Astrocyte (in vitro differentiated cells and primary cell): ENCODE measurements at regions not wholly inside any gene's neighbourhood (a gene's known extent, or its start where the extent isn't known, plus 50 kb on each side); places are given as distances from the start of the nearest gene placed in this dataset.

Experiments used
- DNase-seq: peaks from one replicate; pipeline ENCODE4 v3.0.0-alpha.2; 2010; ENCODE audit warnings: low read depth
- FAIRE-seq: peaks from 2 replicates; lab custom pipeline; 2011; peaks lifted over from hg19 to GRCh38; lab: Jason Lieb, UNC
- H2AFZ ChIP-seq: 2 replicates; pipeline ENCODE4 v1.6.0; 2012; ENCODE audit warnings: low read depth, low read length, inconsistent platforms
- H3K27ac ChIP-seq: 2 replicates; pipeline ENCODE4 v1.5.1; 2011; ENCODE audit warnings: low read depth, low read length, inconsistent platforms
- H3K27me3 ChIP-seq: 2 replicates; pipeline ENCODE4 v1.6.0; 2011; ENCODE audit warnings: low read length, inconsistent platforms; ENCODE audit not compliant: insufficient read depth
- H3K36me3 ChIP-seq: 2 replicates; pipeline ENCODE4 v1.5.1; 2011; ENCODE audit warnings: low read length, inconsistent platforms; ENCODE audit not compliant: insufficient read depth
- H3K4me1 ChIP-seq: 2 replicates; pipeline ENCODE4 v1.5.1; 2011; ENCODE audit warnings: low read length, inconsistent platforms; ENCODE audit not compliant: insufficient read depth
- H3K4me2 ChIP-seq: 2 replicates; pipeline ENCODE4 v1.6.0; 2012; ENCODE audit warnings: low read length, inconsistent platforms
- H3K4me3 ChIP-seq: 2 replicates; pipeline ENCODE4 v1.5.1; 2011; ENCODE audit warnings: low read depth, mild to moderate bottlenecking, low read length, inconsistent platforms; ENCODE audit not compliant: insufficient read depth
- H3K79me2 ChIP-seq: 2 replicates; pipeline ENCODE4 v1.6.0; 2012; ENCODE audit warnings: mild to moderate bottlenecking, low read length, inconsistent platforms; ENCODE audit not compliant: insufficient read depth
- H3K9ac ChIP-seq: 2 replicates; pipeline ENCODE4 v1.6.0; 2012; ENCODE audit warnings: mild to moderate bottlenecking, low read length, inconsistent platforms
- H3K9me3 ChIP-seq: 2 replicates; pipeline ENCODE4 v1.5.1; 2012; ENCODE audit warnings: low read depth, mild to moderate bottlenecking, low read length, inconsistent platforms; ENCODE audit not compliant: insufficient read depth
- H4K20me1 ChIP-seq: 2 replicates; pipeline ENCODE4 v1.6.0; 2012; ENCODE audit warnings: low read length, inconsistent platforms; ENCODE audit not compliant: insufficient read depth
- H3K27ac Mint-ChIP-seq: one replicate; pipeline ENCODE4 v1.8.0; 2021; ENCODE audit warnings: mild to moderate bottlenecking, mixed read lengths; ENCODE audit not compliant: unreplicated experiment
- H3K27me3 Mint-ChIP-seq: one replicate; pipeline ENCODE4 v1.8.0; 2021; ENCODE audit warnings: low read depth, mixed read lengths; ENCODE audit not compliant: unreplicated experiment
- H3K36me3 Mint-ChIP-seq: one replicate; pipeline ENCODE4 v1.8.0; 2021; ENCODE audit warnings: low read depth, mixed read lengths; ENCODE audit not compliant: unreplicated experiment
- H3K4me1 Mint-ChIP-seq: one replicate; pipeline ENCODE4 v1.8.0; 2021; ENCODE audit warnings: low read depth, mixed read lengths; ENCODE audit not compliant: unreplicated experiment
- H3K4me3 Mint-ChIP-seq: one replicate; pipeline ENCODE4 v1.8.0; 2021; ENCODE audit warnings: mild to moderate bottlenecking, moderate library complexity, mixed read lengths; ENCODE audit not compliant: unreplicated experiment
- H3K9me3 Mint-ChIP-seq: one replicate; pipeline ENCODE4 v1.8.0; 2021; ENCODE audit warnings: mild to moderate bottlenecking, mixed read lengths; ENCODE audit not compliant: unreplicated experiment
- CTCF ChIP-seq: IDR thresholded peaks from 2 replicates; pipeline ENCODE4 v1.5.1; 2011; ENCODE audit warnings: low read depth, mild to moderate bottlenecking, inconsistent platforms, low read length, moderate library complexity; ENCODE audit not compliant: insufficient read depth
- EZH2 ChIP-seq: IDR thresholded peaks from 2 replicates; pipeline ENCODE4 v1.6.1; 2012; ENCODE audit warnings: mild to moderate bottlenecking, low read length, inconsistent platforms; ENCODE audit not compliant: insufficient read depth

GRCh38 chr4:62359441-62360155 is 1159.5 kb downstream of the ADGRL3 start:
- H3K4me2 ChIP-seq: no peak overlapping the region
- no peaks in the 10 kb centered on the region for H3K9me3 ChIP-seq
- H3K4me3 ChIP-seq: no peak overlapping the region
- Mint-ChIP-seq H3K9me3 (no peaks in the 10 kb centered on the region), H3K4me1 (no peaks in the 10 kb centered on the region), H3K27ac (no peak overlapping the region), H3K27me3 (no peaks in the 10 kb centered on the region), H3K4me3 (no peak overlapping the region), H3K36me3 (no peaks in the 10 kb centered on the region)
- no peaks in the 10 kb centered on the region for H3K27me3 ChIP-seq
- H3K4me1 ChIP-seq: no peaks in the 10 kb centered on the region
- no peak overlapping the region for H3K9ac ChIP-seq
- H2AFZ ChIP-seq: no peak overlapping the region
- H3K27ac ChIP-seq: no peak overlapping the region
- no peaks in the 10 kb centered on the region for H3K79me2 ChIP-seq
- H4K20me1 ChIP-seq: no peaks in the 10 kb centered on the region
- H3K36me3 ChIP-seq: no peaks in the 10 kb centered on the region
- no peak for FAIRE-seq
- no peak for TF ChIP-seq EZH2
- no peak for TF ChIP-seq CTCF
- no peak for DNase-seq

- no peak for DNase-seq
- H2AFZ ChIP-seq: no peak overlapping the region
Observed at GRCh38 chr4:62344915-62345314, 1144.8 kb downstream of the ADGRL3 start.

More at GRCh38 chr4:62344915-62345314, 1144.8 kb downstream of the ADGRL3 start:
- Mint-ChIP-seq H3K27ac (no peak overlapping the region), H3K36me3 (no peaks in the 10 kb centered on the region), H3K4me3 (no peak overlapping the region), H3K27me3 (no peaks in the 10 kb centered on the region), H3K4me1 (no peaks in the 10 kb centered on the region), H3K9me3 (peaks cover 2% of the 10 kb centered on the region)
- Histone ChIP-seq H3K9me3 (no peaks in the 10 kb centered on the region), H4K20me1 (no peaks in the 10 kb centered on the region), H3K9ac (no peak overlapping the region), H3K79me2 (no peaks in the 10 kb centered on the region), H3K36me3 (no peaks in the 10 kb centered on the region), H3K27ac (no peak overlapping the region), H3K27me3 (no peaks in the 10 kb centered on the region), H3K4me3 (no peak overlapping the region), H3K4me2 (no peak overlapping the region), H3K4me1 (no peaks in the 10 kb centered on the region)
- TF ChIP-seq CTCF (no peak), EZH2 (no peak)
- FAIRE-seq: no peak
